ENCODE measurements at regions not wholly inside any gene's neighbourhood (a gene's known extent, or its start where the extent isn't known, plus 50 kb on each side); places are given as distances from the start of the nearest gene placed in this dataset.

GRCh38 chr13:83730674-83731073, 151.6 kb downstream of the SLITRK1 start:
- no peak for TF ChIP-seq CTCF (IDR thresholded peaks at IDR 0.05)
- no peak for TF ChIP-seq POLR2A (IDR thresholded peaks at IDR 0.05)

All from gastroesophageal sphincter (tissue), 3 donors.